Fibroblast of villous mesenchyme (primary cell): ENCODE measurements at regions not wholly inside any gene's neighbourhood (a gene's known extent, or its start where the extent isn't known, plus 50 kb on each side); places are given as distances from the start of the nearest gene placed in this dataset.
"Not testable (repeated sequence)": the region's sequence is repeated elsewhere in the genome, so short reads cannot be mapped to it uniquely, and the experiment has no call there.

Experiments used
- DNase-seq: peaks from one replicate; pipeline ENCODE4 v3.0.0-alpha.2; 2010; ENCODE audit warnings: low read depth
- H3K4me3 ChIP-seq: 2 replicates; pipeline ENCODE4 v1.5.1; 2011; ENCODE audit warnings: low read depth, mild to moderate bottlenecking, low read length
- CTCF ChIP-seq: IDR thresholded peaks from 2 replicates; pipeline ENCODE4 v1.5.1; 2012; ENCODE audit warnings: low read depth, mild to moderate bottlenecking, low read length; ENCODE audit not compliant: insufficient read depth

GRCh38 chr3:72163809-72164634, 379.1 kb upstream of the PROK2 start:
- DNase-seq = no peak
- TF ChIP-seq CTCF = no peak
- no peak overlapping the region for H3K4me3 ChIP-seq

GRCh38 chr3:72162649-72163184, 377.8 kb upstream of the PROK2 start:
- DNase-seq = no peak
- no peak for TF ChIP-seq CTCF
- H3K4me3 ChIP-seq = no peak overlapping the region

- no peak for DNase-seq
- no peak for TF ChIP-seq CTCF
- H3K4me3 ChIP-seq = no peak overlapping the region
Measured at GRCh38 chr3:72161881-72162595, 377.1 kb upstream of the PROK2 start.

DNA sequence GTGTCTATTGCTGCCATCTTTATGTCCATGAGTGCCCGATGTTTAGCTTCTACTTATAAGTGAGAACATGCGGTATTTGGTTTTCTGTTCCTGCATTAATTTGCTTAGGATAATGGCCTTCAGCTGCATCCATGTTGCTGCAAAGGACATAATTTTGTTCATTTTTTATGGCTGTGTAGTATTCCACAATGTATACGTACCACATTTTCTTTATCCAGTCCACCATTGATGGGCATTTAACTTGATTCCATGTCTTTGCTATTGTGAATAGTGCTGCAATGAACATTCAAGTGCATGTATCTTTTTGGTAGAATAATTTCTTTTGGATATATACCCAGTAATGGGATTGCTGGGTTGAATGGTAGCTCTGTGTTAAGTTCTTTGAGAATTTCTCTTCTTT, 376.3 kb upstream of the PROK2 start:
- not testable (repeated sequence) for DNase-seq, H3K4me3 ChIP-seq

DNA sequence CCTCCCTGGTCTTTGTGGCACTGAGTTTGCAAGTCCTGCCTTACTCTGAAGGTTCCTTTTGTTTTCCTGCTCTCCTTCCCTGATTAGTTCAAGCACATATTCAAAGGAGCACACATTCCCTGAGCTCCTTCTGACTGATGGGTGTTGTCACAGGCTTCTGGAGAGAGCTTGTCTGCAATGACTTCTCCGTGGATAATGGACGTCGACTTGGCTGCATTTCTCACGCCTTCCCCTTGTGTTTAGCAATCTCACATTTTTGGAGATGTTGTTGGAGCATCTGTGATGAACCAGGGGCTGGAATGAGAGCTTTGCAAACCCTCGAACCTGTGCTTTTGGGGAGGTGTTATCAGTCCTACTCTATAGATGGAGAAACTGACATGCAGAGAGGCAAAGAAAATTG, 375.4 kb upstream of the PROK2 start:
- no peak for TF ChIP-seq CTCF
- no peak for DNase-seq
- H3K4me3 ChIP-seq = no peak overlapping the region

DNA sequence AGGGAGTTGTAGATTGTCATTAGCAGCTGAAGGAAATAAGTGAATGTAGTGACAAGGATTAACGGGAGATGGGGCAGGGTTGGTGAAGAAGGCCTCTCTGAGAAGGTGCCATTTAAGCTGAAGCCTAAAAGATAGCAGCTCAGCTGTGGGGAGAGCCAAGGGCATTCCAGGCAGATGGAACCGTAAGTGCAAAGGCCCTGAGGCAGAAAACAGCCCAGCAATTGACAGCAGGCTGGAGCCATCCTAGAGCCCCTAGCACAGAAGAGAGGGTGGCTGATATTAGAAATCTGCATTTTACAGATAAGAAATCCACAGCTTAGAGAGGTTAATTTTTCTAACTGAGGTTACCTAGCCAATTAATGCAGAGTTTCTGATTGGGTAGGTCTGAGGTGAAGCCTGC, 374.5 kb upstream of the PROK2 start:
- TF ChIP-seq CTCF = no peak
- H3K4me3 ChIP-seq = no peak overlapping the region
- DNase-seq = no peak

DNA sequence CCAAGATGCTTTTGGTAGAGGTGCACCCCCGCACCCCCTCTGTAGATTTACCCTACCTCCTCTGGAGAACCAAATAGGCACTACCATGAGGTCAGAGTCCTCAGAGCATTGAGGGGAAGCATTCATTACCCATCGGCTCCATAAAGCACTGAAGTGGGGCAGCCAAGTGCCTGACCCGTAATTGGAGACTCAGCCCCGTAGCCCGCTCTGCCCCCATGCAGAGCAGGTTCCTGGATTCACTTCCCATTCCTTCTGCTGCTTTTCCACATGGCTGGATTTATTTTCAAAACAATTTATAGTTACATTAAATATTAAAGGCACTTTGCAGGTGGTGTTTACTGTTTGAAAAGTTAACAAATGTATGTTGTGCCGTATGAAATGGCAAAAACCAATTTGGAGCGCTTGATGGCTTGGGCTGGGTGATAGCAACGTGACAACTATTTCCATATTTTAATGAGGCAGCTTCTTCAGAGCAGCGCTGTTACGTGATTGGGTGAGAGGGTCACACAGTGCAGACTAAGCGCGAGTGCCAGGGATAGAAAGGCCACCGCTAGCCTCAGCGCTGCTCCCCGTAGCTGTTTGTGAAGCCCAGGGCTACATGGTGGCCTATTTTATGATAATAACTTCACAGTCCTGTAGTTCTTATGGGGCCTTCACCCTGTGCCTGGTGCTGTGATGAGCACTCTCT, 373.8 kb upstream of the PROK2 start:
- H3K4me3 ChIP-seq = no peak overlapping the region
- TF ChIP-seq CTCF = no peak
- DNase-seq = no peak
